ENCODE measurements at regions not wholly inside any gene's neighbourhood (a gene's known extent, or its start where the extent isn't known, plus 50 kb on each side); places are given as distances from the start of the nearest gene placed in this dataset.

DNA sequence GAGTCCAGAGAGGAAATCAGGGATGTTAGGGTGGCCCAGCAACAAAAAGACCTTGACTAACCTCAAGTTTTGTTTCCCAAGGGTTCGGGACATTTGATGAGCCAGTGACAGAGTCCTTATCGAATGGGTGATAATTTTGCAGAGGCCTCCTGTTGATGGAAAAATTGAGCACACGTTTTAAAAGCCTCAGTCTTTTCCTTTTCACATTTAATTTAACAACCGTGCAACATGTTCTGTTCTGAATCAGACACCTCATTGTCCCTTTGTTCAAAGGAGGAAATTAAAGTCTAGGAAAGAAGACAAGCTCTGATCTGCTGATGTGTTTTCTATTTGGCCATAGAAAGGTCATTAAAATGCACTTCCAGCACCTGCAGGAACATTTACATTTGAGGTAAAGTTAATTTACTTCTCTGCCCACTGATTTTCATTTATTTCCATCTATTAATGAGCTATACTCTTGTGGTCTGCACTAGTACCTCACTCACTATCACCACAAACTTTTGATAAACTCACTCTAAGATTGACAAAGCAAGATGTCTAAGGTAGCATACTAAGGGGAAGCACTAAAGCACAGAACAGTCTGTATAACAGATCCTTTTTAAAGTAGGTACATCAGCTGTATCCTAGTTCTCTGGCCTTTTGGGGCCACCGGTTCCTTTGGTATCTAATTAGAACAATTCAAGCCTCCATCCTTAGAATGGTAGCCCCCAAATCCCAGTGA lies 147.0 kb downstream of the RPAP3 start:
- DNase-seq: no peak

DNA sequence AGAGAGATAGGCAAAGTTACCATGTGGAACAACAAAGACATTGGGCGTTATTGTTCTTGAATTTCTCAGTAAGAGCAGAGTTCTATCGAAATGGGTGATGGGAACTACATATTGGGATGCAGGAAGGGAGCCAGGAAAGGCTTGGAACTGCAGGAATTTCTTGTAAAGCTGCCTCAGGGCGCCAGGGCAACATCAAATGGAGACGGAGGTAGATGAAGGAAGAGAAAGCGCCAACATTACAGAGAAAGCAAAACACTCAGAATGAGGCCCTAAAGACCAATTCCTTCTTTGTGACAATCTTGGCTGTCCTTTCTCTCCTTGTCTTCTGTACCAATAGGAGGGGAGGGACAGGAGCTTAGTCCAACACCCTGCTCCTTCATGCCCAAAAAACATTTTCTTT lies 148.4 kb downstream of the RPAP3 start:
- DNase-seq: no peak

DNA sequence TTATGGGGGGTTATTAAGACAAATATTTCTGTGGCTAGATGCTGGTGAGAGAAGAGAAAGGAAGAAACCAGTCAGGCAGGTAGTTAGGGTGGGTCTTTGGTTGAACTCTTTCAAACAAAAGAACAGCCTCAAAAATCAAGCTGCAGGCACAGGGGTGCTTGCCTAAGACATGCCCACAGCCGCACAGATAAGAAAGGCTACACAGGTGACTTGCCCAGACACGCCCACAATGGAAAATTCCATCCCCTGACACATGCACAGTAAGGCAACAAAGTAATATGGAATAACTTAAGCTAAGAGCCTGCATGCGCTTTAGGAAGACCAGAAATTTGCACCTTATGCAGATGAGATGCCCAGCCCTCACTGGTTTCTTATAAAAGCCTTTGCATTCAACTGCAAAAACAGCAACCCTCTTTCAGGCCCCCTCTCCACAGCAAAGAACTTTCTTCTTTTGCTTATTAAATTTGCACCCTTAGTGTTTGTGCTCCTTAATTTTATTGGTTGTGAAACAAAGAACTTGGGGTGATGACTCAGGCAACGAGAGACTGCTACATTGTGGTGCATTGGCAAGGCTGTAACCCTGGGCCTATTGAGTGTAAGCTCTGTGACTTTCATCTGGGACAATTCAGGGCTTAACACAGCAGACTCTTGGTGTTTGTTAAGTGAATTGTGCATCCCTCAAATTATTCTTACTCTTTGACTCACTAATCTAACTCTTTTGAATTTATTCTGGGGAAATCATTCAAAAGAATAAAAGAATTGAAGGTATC lies 149.4 kb downstream of the RPAP3 start:
- DNase-seq: no peak

DNA sequence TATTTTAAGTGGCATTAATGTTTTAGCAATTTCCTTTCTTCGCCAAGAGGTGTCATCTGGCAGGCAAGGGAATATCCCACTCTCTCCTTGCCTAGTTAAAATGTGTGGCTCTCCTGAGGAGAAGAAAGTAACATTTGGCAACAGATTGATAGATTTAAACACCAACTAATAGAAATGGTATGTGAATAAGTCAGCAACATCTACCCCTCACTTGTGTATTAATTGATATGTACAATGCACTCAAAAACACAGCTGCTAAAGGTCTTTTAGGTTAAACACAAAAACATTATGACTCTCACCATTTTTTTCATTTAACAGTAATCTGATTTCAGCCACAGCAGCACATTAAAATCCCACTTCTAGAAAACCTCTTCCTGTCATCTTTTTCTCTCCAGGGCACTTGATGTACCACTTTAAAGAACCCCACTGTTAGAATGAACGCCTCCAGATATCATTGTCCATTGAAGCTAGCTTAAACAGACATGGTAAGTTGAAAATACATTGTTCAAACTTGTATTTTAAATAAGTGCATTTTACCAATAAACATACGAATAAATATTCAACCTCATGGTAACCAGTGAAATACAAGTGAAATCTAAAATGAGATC lies 151.7 kb downstream of the RPAP3 start:
- DNase-seq: no peak

DNA sequence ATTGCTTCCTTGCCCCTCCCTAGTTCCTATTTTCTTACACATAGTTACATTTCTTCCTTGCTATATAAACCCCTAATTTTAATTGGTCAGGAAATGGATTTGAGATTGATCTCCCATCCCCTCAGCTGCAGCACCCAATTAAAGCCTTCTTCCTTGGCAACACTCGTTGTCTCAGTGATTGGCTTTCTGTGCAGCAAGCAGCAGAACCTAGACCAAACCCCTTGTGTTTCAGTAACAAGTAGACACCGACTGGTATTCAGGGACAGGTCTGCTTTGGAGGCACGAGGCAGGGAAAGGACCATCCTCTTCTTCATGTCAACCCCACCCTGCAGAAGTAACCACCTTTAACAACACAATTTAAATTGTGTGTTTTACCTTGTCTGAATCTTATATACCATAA lies 152.6 kb downstream of the RPAP3 start:
- DNase-seq: no peak

DNA sequence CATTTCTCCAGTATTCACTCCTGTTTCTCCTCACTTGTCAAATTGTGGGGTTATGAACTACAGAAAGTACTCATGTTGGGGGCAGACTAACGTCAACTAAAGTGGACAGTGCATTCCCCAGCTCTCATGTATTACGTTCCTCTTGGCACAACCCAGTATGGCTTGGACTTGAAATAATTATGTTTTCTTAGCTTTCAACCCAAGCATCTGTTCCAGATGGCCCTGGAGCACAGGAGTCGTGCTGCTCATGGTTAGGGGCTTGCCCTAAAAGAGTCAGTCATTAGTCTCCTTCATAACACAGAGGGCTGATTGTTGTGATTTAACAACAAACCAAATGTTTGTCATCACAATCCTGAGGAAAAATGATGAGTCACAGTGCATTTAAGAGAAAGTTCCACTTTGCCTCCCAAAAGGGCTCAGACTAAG lies 154.4 kb downstream of the RPAP3 start:
- DNase-seq: no peak

DNA sequence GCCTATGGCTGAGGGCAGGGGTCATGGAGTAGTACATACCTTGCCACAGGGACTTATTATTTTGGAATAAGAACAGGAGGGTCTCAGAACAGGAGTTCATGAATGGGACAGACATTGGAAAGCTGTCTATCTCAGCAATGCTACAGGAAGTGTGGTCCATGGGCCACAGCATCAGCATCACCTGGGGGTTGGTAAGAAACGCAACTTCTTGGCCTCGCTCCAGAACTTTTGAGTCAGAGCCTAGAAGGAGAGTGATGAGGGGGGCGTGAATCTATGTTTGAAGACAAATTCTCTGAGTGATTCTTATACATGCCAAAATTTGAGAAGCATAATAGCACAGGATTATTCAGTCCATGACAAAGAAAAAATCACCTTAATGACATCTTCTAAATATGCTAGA lies 156.6 kb downstream of the RPAP3 start:
- no peak for DNase-seq

DNA sequence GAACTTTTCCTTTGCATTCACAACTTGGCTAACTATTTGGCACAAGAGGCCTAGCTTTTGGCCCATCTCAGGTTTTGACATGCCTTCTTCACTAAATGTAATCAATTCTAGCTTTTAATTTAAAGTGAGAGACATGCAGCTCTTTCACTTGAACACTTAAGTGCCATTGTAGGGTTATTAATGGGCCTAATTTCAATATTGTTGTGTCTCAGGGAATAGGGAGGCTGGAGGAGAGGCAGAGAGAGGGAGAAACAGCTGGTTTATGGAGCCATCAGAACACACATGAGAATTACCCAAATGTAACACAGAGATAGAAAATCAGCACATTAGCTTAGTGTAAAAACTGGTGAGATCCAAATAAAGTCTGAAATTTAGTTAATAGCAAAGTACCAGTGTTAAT lies 157.4 kb downstream of the RPAP3 start:
- DNase-seq: no peak

DNA sequence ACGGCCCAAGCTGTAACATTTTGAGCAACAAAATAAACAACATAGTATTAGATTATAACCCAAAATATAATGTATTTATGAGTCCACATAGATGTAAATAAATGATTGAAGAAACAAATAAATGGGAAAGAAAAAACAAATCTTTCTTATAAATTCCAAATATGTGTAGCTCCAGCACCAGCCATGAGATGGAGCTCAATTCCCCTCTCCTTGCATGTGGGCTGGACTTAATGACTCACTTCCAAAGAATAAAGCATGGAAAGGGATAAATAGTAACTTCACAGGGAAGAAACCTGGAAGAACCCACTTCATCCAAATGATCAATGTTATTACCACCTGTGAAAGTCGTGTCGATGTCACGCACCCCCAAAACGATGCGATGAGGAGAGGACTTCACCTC lies 158.8 kb downstream of the RPAP3 start:
- DNase-seq: no peak

DNA sequence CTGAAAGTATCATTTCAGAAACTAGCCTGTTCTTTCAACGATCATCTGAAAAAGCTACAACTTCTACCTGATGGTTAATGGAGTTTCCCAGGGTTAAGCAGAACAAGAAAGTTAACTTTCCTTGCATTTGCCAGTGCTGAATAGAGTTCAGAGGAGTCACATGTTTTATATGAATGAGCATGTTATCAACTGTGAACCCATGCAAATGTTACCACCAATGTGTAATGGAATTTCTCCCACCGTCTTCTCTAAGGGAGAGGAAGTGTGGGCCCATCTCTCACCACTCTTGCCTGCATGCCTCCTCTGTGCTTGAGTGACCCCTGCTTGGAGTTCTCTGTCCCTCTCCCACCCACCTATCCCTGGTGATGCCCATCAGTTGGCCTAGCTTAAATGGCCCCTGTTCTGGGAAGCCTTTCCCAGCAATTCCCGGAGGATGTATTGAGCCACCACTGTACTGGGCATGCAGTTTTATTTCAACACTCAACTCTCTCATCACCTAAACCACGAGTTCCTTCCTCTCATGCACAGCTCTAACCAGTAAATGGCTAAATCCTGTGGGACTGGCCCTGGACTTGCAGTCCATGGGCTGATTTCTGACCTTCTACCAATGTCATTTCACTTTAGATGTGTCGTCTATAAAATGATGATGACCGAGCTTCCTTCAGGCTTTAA lies 159.8 kb downstream of the RPAP3 start:
- DNase-seq: no peak

DNA sequence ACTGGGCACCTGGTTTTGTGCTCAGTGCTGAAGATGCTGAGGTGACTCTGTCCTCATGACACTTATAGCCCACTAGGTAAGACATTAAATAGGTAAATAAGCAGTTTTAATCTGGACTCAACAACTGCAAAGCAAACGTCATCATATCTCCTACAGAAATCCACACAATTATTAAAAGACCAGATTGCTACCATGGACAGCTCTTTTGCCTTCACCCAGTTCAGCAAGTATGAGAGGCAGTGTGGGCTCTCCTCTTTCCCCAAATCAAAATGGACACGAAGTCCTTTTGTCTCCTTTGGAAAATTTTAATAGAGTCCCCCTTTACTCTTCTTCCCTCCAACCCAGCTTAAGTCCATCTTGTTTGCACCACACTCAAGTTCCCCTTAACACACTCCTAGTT lies 171.1 kb downstream of the RPAP3 start:
- no peak for DNase-seq

DNA sequence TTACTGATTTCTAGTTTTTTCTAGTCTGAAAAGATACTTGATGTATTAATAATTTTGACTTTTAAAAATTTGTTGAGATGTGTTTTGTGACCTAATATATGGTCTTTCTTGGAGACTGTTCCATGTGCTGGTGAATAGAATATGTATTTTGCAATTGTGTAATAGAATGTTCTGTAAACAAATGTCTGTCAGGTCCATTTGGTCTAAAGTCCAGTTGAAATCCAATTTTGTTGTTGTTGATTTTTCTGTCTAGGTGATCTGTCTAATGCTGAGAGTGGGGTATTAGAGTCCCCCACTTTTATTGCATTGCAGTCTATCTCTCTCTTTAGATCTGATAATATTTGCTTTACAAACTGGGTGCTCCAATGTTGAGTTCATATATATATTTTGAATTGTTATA lies 175.8 kb downstream of the RPAP3 start:
- DNase-seq: no peak

DNA sequence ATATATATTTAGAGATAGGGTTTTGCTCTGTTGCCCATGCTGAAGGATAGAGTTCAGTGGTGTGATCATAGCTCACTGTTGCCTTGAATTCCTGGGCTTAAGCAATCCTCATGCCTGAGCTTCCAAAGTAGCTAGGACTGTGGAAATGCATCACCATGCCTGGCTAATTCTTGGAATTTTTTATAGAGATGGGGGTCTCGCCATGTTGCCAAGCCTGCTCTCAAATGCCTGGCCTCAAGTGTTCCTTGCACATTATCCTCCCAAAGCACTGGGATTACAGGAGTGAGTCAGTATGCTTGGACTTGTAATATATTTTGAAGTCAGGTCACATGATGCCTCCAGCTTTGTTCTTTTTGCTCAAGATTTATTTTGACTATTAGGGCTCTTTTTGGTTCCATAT lies 178.0 kb downstream of the RPAP3 start:
- no peak for DNase-seq

DNA sequence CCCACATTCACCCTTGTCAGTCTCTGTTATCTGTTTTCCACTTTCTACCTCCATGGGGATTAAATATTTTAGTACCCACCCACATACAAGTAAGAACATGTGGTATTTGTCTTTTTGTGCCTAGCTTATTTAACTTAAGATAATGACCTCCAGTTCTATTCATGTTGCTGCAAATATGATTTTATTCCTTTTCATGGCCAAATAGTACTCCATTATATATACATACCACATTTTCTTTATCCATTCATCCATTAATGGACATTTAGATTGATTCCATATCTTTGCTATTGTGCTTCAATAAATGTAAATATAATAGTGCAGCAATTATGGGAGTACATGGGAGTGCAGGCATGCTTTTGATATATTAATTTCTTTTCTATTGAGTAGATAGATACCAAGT lies 185.8 kb downstream of the RPAP3 start:
- no peak for DNase-seq

DNA sequence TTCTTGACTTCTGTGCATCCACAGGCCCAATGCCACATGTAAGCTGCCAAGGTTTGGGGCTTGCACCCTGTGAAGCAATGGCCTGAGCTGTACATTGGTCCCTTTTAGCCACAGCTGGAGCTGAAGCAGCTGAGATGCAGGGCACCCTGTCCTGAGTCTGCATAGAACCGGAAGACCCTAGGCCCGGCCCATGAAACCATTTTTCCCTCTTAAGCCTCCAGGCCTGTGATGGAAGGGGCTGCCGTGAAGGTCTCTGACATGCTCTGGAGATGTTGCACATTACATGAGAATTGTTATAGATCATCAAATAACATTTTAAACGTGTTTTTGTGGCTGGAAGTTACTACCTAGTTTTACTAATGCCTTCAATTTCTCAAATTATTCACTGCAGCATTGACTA lies 188.7 kb downstream of the RPAP3 start:
- no peak for DNase-seq

DNA sequence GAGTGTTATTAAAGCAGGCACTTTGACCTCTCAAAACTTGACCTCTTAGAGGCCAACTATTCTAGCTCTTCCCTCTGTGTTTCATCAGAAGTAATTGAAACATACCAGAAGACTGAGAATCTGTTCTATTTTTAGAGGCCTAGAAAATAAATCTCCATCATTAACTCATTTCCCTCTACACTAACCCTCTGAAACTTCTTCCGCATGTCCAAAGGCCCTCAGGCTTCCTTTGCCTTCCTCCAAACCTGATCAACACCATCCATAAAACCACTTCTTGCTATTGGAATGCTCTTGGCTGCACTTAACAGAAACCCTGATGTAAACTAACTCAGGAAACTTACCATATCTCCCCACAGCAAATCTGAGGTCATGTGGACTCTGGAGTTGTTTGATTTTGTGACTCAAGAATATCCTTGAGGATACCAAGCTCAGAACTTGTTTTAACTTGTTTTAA lies 196.4 kb downstream of the RPAP3 start:
- DNase-seq: no peak

DNA sequence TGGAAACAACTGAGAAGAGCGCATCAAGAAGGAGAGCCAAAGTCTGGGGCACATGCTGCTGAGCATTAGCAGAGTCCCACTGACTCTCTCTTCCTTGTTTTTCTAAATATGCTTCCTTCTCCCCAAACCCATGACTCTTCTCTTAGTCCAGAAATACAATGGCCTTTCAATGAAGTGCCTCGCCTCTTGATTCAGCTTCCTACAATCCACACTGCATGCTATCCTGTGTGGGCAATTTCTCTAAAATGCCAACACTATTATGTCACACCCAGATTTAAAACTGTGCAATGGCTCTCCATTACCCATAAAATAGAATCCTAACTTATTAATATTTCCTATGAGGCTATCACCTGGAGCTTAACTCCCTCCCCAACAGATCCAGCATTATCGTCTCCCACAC lies 198.6 kb downstream of the RPAP3 start:
- DNase-seq: no peak

DNA sequence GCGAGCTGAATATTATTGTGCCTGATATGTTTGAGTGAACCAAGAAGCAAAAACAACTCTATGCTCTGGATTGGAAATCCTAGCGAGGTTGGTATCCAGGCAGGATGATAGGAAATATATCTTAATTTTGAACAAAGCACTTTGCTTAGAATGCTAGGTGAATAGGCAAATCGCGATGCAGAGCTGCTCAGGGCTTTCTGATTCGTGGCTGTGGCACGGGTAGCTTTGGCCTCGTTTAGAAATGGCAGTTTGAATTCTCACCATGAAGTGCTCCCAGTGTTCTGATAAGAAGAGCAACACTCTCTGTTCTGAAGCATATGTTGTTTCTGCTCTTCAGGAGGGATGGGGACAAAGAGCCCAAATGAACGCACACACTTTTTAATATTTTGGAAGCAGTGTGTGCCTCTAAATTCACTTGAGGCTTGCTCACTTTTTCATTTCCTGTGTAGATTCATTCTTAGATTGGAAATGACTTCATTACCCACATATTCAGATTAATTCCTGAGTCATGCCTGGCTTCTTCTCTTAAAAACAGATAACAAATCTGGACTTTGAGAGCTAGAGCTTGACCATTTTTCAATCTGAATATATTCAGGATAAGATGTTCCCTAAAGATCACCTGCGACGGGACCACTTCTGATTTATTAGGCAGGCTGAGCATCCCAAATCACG lies 200.9 kb downstream of the RPAP3 start:
- DNase-seq: no peak

DNA sequence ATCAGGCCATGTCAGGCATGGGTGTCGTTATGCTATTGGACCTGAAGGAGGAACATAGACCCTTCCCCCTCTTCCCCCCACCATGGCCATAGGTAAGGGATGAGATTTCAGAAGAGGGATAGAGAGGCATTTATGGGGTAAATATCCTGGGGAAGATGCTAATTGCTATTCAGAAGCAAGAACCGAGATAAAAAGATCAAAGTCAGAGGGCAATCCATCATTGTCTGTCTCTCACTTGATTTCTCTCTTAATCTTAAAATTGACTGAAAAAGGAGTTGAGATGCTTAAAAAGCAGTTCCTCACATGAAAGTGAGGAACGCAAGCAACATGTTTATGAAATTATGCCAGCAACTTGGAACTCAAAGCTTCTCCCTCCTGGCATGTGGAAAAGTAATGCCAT lies 212.0 kb downstream of the RPAP3 start:
- no peak for DNase-seq

DNA sequence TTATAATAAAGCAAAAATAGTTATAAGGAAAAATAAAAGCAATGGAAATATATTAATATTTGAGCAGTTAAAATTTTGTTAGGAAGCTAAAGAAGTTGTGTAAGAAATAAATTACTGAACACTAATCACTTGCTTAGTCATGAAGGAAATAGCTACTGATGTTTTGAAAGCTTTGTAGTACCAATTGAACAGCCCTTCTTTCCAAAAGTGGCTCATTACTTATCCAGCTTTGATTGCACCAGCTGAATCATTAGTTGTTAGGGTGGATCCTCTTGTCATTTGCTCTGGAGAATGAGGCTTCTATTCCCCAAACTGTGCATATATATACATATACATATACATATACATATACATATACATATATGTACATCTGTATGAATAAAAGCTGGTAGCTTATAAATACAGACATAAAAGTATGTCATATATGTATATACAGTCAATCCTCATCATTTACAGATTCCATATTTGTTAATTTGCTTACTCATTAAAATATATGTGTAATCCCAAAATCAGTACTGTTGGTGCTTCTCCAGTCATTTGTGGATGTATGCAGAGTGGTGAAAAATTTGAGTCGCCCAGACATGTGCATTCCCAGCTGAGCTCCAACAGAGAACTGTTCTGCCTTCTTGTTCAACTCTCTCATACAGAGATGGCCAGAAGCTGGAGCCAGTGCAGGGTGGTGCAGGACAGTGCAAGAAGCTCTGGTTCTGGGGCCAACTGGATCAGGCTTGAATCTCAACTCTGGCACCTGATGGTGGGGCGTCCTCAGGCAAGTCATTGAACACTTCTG lies 214.1 kb downstream of the RPAP3 start:
- DNase-seq: no peak

DNA sequence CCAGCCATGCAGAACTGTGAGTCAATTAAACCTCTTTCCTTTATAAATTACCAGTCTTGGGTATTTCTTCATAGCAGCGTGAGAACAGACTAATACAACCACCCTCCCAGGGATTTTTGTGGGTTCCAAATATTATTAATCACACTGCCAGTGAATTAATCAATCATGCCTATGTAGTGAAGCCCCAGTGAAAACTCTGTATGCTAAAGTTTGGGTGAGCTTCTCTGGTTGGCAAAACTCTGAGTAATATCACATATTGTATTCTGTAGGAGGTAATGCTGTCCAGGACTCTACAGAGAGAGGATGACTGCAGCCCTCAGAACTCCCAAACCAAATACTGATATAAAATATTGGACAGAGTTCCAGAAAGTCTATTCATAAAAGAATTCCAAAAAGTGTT lies 216.9 kb downstream of the RPAP3 start:
- no peak for DNase-seq

DNA sequence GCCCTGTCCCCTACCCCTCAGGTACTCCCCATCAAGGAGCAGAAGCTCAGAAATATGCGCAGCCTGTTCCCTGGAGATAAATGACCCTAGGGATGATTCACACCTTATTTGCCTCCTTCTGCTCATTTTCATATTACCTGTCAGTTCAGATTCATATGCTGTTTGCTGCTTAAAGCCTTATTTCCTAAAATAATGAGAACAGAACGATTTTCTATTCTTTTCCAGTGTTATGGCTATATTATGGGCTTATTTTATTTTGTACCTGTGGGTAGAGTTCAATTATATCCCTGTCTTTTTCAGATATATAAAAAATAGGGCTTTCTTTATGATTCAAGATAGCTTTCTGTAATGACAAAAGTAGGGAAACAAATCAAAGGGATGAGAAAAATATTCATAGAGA lies 224.8 kb downstream of the RPAP3 start:
- no peak for DNase-seq

All from stimulated activated CD4-positive, alpha-beta T cell treated with anti-CD3 and anti-CD28 coated beads, Interleukin-4, amount 100 ng/mL, for 1 hour (primary cell).